Mucosa of descending colon (tissue), 3 donors: ENCODE measurements at regions not wholly inside any gene's neighbourhood (a gene's known extent, or its start where the extent isn't known, plus 50 kb on each side); places are given as distances from the start of the nearest gene placed in this dataset.

Experiments
- ATAC-seq: fragments of 200-7000 bp; cut with Tn5 transposase; one replicate; pipeline ENCODE4 v1.9.1; 2020; ENCODE audit warnings: mild to moderate bottlenecking, moderate library complexity
- DNase-seq, 3 donors: peaks; one replicate each; pipeline ENCODE4 v3.0.0-alpha.2; 2020
- H3K36me3 ChIP-seq: fragments of 200-600 bp; one replicate; pipeline ENCODE4 v1.8.0; 2021; ENCODE audit warnings: low read depth, mild to moderate bottlenecking
- H3K4me1 ChIP-seq: fragments of 200-600 bp; one replicate; pipeline ENCODE4 v1.8.0; 2021; ENCODE audit warnings: low read depth, mild to moderate bottlenecking
- H3K4me3 ChIP-seq: fragments of 200-600 bp; one replicate; pipeline ENCODE4 v1.8.0; 2021; ENCODE audit warnings: mild to moderate bottlenecking
- H3K9me3 ChIP-seq: fragments of 200-600 bp; one replicate; pipeline ENCODE4 v1.8.0; 2021; ENCODE audit warnings: mild to moderate bottlenecking
- intact Hi-C, 2 donors: fragments of 100-400 bp; cut with DNase I in 1 of 2; cut with micrococcal nuclease in 1 of 2; formaldehyde crosslinking; loops; one replicate each; pipeline versions ENCODE4 v1.11.0 to v1.11.1; 2022; cut with DNase I, micrococcal nuclease
- TF ChIP-seq, protein P1 (sequence below): fragments of 200-600 bp; IDR thresholded peaks from one replicate; pipeline ENCODE4 v1.8.0; 2022; ENCODE audit warnings: antibody characterized with exemption, mild to moderate bottlenecking
- donor health status: DM: no; HTN: no; CAD: no; lungs with moderate emphysema.
- donor health status: DM: no; HTN: no; CAD: no.
- donor health status: DM: no; HTN: yes; CAD: no.

DNA sequence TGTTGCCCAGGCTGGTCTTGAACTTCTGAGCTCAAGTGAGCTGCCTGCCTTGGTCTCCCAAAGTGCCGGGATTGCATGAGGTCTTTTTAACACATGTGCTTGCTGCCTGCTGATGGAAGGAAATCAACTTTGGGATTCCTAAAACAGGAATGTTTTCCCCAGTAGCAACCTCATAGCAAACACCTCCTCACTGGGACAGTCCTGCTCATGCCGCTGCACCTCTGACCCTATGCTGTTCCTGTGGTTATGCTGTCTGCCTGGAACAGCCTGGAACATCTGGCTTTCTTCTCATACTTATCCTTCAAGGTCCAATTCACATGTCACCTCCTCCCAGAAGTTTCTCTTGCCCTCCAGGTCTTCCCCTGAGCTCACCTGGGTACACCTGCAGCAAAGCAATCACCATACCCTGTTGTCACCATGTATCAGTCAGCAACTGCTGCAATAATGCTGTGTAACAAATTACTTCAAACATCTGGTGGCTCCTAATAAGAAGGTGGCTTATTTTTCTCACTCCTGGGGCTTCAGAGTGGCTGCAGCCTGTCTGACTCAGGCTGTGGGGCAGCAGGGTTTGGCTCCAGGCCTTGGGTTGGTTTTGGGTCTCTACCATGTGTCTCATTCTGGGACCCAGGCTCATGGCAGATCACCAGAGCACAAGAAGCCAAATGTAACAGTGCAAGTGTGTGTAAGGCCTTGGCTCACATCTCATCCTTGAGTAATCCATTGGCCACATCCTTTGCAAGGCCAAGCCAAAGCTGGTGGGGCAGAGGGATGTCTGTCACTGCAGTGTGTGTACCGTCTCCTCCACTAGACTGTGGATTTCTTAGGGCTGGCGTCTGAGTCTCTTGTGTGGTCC lies 59.4 kb upstream of the SORCS2 start:
- ATAC-seq: no peak
- Histone ChIP-seq H3K4me3 (no peak overlapping the region), H3K36me3 (no peaks in the 10 kb centered on the region), H3K9me3 (no peaks in the 10 kb centered on the region), H3K4me1 (no peaks in the 10 kb centered on the region)
- DNase-seq: no peak
- TF ChIP-seq, protein P1, sequence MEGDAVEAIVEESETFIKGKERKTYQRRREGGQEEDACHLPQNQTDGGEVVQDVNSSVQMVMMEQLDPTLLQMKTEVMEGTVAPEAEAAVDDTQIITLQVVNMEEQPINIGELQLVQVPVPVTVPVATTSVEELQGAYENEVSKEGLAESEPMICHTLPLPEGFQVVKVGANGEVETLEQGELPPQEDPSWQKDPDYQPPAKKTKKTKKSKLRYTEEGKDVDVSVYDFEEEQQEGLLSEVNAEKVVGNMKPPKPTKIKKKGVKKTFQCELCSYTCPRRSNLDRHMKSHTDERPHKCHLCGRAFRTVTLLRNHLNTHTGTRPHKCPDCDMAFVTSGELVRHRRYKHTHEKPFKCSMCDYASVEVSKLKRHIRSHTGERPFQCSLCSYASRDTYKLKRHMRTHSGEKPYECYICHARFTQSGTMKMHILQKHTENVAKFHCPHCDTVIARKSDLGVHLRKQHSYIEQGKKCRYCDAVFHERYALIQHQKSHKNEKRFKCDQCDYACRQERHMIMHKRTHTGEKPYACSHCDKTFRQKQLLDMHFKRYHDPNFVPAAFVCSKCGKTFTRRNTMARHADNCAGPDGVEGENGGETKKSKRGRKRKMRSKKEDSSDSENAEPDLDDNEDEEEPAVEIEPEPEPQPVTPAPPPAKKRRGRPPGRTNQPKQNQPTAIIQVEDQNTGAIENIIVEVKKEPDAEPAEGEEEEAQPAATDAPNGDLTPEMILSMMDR: no peak
- intact Hi-C loops: no loop called here

DNA sequence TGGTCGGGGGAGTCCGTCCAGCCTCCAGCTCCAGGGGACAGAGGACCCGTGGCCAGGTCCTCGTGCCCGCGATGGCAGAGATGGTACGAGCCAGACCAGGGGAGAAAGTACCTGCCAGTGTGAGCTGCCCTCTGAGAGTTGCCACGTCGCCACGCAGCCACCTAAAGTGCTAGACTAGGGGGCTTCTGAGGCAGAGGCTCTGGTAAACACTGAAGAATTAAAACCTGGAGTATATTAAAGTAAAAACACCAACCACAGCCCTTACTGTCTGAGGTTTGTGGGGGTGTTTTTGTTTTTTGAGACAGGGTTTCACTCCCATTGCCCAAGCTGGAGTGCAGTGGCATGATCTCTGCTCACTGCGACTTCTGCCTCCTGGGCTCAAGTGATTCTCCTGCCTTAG lies 60.1 kb upstream of the SORCS2 start:
- intact Hi-C loops: no loop called here
- no peaks in the 10 kb centered on the region for H3K9me3 ChIP-seq

DNA sequence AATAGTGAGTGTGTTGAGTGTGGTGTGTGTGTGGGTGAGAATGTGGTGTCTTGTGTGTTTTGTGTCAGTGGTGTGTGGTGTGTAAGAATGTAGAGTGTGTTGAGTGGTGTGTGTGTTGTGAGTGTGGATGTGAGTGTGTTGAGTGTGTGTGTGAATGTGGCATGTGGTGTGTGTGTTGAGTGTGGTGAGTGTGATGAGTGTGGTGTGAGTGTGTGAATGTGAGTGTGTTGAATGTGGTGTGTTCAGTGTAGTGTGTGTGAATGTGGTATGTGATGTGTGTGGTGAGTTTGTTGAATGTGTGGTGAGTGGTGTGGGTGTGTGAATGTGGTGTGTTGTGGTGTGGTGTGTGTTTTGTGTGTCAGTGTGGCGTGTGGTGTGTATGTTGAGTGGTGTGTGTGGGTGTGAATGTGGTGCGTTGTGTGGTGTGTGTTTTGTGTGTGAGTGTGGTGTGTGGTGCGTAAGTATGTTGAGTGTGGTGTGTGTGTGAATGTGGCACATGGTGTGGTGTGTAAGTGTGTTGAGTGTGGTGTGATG lies 60.8 kb upstream of the SORCS2 start:
- Histone ChIP-seq H3K4me3 (no peak overlapping the region), H3K36me3 (no peaks in the 10 kb centered on the region), H3K4me1 (no peaks in the 10 kb centered on the region), H3K9me3 (no peaks in the 10 kb centered on the region)
- intact Hi-C loops: no loop called here
- DNase-seq (no peak), ATAC-seq (no peak)
- TF ChIP-seq, protein P1: no peak

More for the DNA sequence above, 60.1 kb upstream of the SORCS2 start:
- no peaks in the 10 kb centered on the region for H3K36me3 ChIP-seq
- ATAC-seq: no peak
- no peak for DNase-seq
- H3K4me1 ChIP-seq: no peaks in the 10 kb centered on the region
- no peak overlapping the region for H3K4me3 ChIP-seq
- TF ChIP-seq, protein P1: no peak

DNA sequence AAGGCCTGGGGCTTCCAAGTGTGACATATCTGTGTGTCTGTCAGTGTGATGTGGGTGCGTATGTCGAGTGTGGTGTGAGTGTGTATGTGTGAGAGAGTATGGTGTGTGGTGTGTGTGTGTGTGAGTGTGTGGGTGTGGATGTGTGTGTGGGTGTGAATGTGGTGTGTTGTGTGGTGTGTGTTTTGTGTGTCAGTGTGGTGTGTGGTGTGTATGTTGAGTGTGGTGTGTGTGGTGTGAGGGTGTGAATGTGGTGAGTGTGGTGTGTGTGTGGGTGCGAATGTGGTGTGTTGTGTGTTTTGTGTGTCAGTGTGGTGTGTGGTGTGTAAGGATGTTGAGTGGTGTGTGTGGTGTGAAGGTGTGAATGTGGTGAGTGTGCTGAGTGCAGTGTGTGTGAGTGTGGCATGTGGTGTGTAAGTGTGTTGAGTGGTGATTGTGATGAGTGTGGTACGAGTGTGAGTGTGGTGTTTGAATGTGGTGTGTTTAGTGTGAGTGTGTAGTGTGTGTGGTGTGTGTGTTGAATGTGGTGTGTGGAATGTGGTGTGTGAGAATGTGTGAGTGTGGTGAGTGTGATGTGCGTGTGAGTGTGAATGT lies 61.6 kb upstream of the SORCS2 start:
- Histone ChIP-seq H3K9me3 (no peaks in the 10 kb centered on the region), H3K4me1 (no peaks in the 10 kb centered on the region), H3K4me3 (no peak overlapping the region), H3K36me3 (no peaks in the 10 kb centered on the region)
- intact Hi-C loops: no loop called here
- ATAC-seq (no peak), DNase-seq (no peak)
- TF ChIP-seq, protein P1: no peak

DNA sequence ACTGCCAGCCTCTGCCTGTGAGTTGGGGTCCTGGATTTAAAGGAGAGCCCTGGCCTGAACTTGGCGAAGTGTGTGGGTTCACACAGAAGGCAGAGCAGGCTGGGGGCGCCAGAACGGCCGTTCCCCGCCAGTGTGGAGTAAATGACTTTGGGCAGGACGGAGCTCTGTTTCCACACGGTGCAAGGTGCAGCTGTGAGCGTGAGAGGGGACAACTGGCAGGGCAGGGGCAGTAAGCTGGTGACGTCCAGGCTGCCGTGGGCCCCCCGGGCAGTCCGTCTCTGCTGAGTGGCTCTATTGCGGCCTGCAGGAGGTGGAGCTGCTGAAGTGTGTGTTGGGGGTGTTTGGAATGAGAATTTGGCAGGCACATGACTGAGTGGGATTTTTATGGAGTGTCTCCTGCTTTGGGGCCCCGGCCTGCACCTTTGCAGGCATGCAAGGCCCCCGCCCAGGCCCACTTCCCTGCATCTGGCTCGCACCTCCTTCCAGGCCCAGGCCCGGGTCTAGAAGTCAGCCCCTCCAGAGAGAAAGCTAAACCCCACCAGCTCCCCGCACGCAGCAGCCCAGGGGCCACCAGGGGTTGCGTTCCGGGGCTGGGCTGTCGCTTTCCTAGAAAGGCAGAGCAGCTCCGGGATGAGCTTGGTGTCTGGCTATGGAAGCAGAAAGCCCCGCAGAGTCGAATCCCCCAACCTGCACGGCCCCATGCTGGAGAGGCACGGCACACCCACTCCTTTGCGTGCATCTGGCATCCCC lies 62.2 kb upstream of the GRPEL1 start:
- TF ChIP-seq, protein P1: no peak
- no peaks in the 10 kb centered on the region for H3K4me1 ChIP-seq
- H3K4me3 ChIP-seq: no peak overlapping the region
- ATAC-seq (no peak), DNase-seq (no peak)
- H3K9me3 ChIP-seq: no peaks in the 10 kb centered on the region
- intact Hi-C loops: no loop called here
- H3K36me3 ChIP-seq: no peaks in the 10 kb centered on the region
